Medulla oblongata (tissue), 1 donor: ENCODE measurements at regions not wholly inside any gene's neighbourhood (a gene's known extent, or its start where the extent isn't known, plus 50 kb on each side); places are given as distances from the start of the nearest gene placed in this dataset.

Experiments
- DNase-seq: peaks from one replicate; pipeline ENCODE4 v3.0.0-alpha.2; 2015; ENCODE audit errors: extremely low spot score

DNA sequence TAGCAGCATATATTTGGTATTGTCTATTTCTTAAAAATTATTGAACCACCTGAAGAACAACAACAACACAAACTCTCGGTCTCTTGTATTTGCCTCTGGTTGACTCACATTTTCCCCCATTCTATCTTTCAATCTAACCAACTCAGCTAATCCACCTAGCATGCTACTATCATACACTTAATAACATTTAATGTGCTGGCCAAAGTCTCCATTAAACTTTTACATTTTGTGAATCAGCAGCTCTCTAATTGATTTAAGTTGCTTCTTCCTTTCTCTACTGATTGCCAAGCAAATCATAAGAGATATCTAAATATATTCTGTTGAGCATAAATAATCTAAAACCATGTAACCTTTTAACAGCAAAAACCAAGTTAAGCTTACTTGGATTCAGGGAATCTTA is 631.7 kb downstream of the IGSF11 start:
- no peak for DNase-seq

GRCh38 chr3:118406562-118406961 is 628.1 kb downstream of the IGSF11 start:
- DNase-seq = no peak

GRCh38 chr3:118408431-118408830 is 626.2 kb downstream of the IGSF11 start:
- DNase-seq = no peak

- no peak for DNase-seq
Observed at GRCh38 chr3:118412503-118412902, 622.1 kb downstream of the IGSF11 start.

- no peak for DNase-seq
Observed at GRCh38 chr3:118425272-118425837, 609.3 kb downstream of the IGSF11 start.

DNA sequence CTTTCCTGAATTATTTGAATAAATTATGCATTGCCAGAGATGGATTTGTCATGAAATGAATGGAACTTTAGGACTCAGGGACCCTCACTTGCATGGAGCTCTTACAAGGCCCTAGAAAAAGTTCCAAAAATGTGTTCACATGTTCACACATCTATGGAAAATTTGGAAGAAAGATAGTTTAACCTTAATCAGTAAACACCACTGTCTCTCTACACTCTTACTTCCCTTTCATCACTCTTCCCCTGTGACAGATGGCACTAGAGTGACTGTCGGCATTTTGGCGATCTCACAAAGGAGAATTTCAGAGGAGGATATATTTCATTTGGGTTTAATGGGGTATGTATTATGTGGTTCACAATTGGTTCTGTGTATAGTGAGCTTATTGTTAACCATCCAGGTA is 600.8 kb downstream of the IGSF11 start:
- no peak for DNase-seq

DNA sequence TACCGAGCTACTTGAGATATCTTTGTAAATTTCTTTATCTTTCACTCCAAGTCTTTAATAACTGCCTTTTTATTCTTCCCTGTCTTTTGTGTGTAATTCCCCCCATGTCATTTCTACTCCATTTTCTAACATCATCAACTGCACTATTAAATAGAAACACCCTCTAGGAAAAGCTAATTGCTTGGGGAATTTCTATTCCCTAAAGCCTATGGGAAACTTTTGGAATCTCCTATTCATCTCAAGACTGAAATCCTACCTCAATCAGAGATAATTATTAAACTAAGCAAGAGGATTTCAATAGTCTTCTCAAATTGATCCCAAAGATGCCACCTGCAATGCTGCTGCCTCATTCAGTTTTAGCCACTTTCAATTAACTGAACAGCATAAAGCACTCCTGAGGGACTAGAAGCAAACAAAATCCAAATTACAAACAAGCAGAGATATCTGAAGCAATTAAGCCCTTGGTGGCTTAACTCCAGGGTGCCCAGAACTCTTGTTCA is 598.7 kb downstream of the IGSF11 start:
- DNase-seq = no peak

DNA sequence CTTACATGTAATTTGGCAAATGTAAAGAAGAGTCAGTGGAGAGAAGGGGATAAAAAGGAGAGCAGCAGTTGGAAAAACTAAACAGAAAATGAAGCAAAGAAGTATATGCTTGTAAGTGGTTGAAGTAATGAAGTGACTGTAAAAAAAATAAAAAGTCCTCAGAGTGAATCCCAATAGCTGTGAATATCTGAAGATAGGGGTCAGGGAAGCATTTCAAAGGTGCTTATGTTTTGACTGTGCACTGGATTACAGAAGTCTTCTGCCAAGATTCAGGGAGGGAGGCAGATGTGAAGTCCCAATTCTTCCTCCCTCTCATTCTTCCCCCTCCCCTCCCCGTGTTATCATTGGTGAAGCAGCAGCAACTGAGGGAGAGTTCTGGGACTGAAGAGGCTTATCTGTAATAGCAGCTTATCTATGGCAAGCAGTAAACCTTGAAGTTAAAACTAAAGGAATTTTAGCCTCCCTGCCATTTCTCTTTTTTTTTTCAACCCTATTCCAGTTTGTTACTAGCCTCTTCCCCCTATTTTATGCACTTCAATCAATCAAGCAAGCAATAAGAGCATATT is 597.9 kb downstream of the IGSF11 start:
- DNase-seq = no peak

GRCh38 chr3:118445036-118445435 is 589.6 kb downstream of the IGSF11 start:
- no peak for DNase-seq

DNA sequence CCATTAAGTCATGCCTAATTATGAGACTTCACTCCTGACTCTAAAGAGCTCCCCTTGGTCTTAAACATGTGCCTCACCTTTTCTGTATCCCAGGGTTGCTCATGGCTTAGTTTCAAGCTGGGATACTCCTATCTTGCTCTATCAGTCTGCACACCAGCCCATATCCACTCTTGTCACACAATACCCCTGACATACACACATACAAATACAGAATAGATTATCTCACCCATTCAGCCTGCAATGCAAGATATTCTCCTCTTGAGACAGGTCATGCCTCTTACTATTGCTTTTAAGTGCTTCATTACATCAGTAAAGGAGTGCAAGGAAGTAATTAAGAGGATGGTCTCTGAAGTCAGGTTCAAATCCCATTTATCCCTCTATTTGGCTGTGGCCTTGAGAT is 587.3 kb downstream of the IGSF11 start:
- no peak for DNase-seq

- DNase-seq = no peak
Observed at GRCh38 chr3:118466795-118467330, 567.8 kb downstream of the IGSF11 start.

DNA sequence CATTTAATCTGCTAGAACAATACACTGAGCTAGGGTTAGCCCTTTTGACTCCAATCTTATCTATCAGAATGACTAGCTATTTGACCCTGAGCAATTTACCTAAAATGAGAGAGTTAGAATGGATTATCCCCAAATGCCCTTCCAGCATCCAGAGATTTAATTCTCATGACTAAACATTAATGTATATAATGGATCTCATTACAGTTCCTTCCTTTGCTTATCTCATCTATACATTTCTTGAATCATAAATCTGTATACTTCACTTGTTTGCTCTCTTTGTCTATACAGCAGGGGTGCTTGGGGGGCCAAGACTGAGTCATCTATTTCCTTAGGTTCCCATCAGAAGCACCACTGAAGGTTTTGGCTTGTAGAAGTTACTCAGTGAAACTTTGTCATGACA is 565.8 kb downstream of the IGSF11 start:
- DNase-seq = no peak

- DNase-seq = no peak
Observed at GRCh38 chr3:118472586-118472985, 562.1 kb downstream of the IGSF11 start.

- no peak for DNase-seq
Observed at GRCh38 chr3:118473343-118473742, 561.3 kb downstream of the IGSF11 start.

GRCh38 chr3:118476885-118477618 is 557.6 kb downstream of the IGSF11 start:
- DNase-seq = no peak

GRCh38 chr3:118477768-118478167 is 556.9 kb downstream of the IGSF11 start:
- no peak for DNase-seq

GRCh38 chr3:118478706-118479276 is 555.9 kb downstream of the IGSF11 start:
- no peak for DNase-seq

DNA sequence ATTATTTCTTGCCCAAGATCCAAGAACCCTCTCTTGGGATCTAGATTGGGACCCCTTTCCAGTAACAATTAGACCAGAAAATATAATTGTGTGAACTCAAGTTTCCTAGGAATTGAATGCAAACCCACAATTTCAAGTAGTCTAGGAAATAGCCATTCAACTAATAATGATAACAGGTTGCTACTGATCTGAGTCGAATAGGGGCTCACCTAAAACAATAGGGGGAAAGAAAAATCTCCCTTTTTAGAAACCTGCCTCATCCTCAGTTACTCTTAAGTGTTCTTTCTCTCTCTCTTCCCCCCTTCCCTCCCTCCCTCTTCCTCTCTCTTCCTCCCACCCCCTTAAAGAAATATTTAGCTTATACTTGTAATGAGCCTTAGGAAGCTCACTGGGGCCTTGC is 555.3 kb downstream of the IGSF11 start:
- DNase-seq = no peak

DNA sequence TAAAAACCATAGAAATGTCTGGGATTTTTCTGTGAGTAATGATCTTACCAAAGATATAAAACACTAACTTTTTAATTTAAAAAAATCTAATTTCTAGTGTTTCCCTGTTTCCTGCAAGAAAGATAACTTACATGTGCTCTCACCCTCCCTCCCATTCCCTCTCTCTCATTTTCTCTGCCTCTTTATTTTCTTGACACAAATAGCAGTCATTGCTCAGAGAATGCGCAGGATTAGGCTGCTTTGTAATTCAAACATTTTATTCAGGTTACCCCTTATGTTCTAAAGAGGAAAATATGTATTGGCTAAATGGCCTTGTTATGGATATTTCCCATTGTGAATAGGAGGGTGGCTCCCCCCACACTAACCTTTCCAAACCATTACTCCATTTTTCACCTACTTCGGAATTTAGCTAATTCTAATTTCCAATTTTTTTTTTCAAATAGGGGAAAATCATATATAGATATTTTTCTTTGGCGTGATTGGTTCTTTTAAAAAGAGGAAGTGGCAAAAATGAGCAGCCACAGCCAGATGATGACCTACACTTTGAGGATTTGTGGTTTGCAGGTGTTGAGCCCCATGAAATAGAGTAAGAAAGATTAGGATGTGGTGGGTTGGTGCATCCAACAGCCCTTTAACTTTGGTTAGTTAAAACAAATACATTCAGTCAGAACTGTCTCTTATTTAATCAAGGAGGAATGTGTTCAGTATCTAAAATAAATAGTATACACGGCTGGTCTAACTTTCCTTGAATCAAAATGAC is 554.4 kb downstream of the IGSF11 start:
- no peak for DNase-seq

GRCh38 chr3:118485693-118486092 is 549.0 kb downstream of the IGSF11 start:
- no peak for DNase-seq

DNA sequence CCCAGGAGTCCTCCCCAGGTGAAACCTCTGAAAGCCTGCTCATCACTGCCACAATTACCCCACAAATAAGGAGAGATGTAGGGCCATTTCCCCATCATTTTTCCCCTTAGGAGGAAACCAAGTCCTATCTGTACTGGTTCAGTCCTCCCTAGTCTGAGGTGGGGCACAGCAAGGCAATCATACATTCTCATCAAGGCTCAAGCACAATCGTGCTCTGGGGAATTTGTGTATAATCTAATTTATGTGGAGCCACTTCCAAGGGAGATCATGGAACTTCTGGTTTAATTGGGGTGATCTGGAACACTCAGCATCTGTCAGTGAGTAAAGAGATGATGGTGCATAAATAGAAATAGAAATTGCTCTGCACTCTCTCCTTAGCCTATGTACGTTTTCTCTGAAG is 546.9 kb downstream of the IGSF11 start:
- no peak for DNase-seq

GRCh38 chr3:118488732-118489131 is 545.9 kb downstream of the IGSF11 start:
- DNase-seq = no peak
